ENCODE measurements at regions not wholly inside any gene's neighbourhood (a gene's known extent, or its start where the extent isn't known, plus 50 kb on each side); places are given as distances from the start of the nearest gene placed in this dataset.

DNA sequence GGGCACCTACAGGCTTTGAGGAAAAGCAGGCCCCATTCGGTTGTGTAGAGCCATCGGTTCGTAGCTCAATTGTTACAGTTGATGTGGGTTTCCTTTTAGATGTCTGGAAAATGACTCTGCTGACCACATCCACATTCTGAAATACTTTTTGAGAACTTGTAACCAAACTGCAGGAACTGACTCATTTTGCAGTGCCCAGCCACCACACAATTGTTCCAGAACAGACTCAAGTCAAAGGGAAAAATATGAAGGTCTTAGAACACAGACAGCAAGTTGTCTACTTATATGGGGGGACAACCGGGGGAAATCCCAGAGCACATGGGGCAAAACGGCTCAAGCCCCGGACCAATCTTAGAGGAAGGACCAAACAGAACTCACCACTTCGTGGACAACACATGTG, 557.6 kb upstream of the DIPK2B start:
- Histone ChIP-seq H3K14ac (ENCODE audit: insufficient read depth, low read length) (no peak overlapping the region), H2BK120ac (ENCODE audit: low read depth, low read length, poor library complexity, severe bottlenecking) (no peak overlapping the region), H2AFZ (ENCODE audit: low read length) (no peak overlapping the region), H3T11ph (ENCODE audit: low read length) (no peak overlapping the region), H3K27ac (ENCODE audit: insufficient read length, low read depth, low read length) (no peak overlapping the region), H2AK5ac (ENCODE audit: insufficient read length, low read length) (no peak overlapping the region), H3K79me1 (ENCODE audit: insufficient read depth, low read depth, low read length, poor library complexity, severe bottlenecking) (no peaks in the 10 kb centered on the region), H2BK15ac (ENCODE audit: low read depth, low read length) (no peak overlapping the region), H4K20me1 (ENCODE audit: control insufficient read depth, insufficient read depth, insufficient read length) (no peaks in the 10 kb centered on the region), H3K23me2 (ENCODE audit: insufficient read length, low read depth, low read length, poor library complexity, severe bottlenecking) (no peaks in the 10 kb centered on the region), H4K8ac (replicated peaks; ENCODE audit: insufficient read length, low read depth, low read length) (no peak overlapping the region), H4K91ac (ENCODE audit: insufficient read length, low read depth, low read length) (no peak overlapping the region), H2BK5ac (ENCODE audit: insufficient read length, low read length) (no peak overlapping the region), H2BK12ac (ENCODE audit: insufficient read length, low read depth, low read length) (no peak overlapping the region), H2BK20ac (ENCODE audit: low read depth, low read length, poor library complexity, severe bottlenecking) (no peak overlapping the region), H3K18ac (ENCODE audit: insufficient read length, low read depth, low read length) (no peak overlapping the region), H3K4ac (ENCODE audit: low read depth, low read length) (no peak overlapping the region), H4K5ac (ENCODE audit: insufficient read length, low read depth, low read length) (no peak overlapping the region), H3K4me1 (ENCODE audit: insufficient read depth, low read length) (peaks cover 3% of the 10 kb centered on the region; the same call in 1 of the 2 replicates), H3K79me2 (ENCODE audit: insufficient read depth, low read length) (peaks cover 6% of the 10 kb centered on the region; the same call in 1 of the 2 replicates), H3K4me2 (ENCODE audit: insufficient read depth, insufficient read length, low read length) (no peak overlapping the region), H3K56ac (ENCODE audit: insufficient read length, low read depth, low read length) (no peak overlapping the region), H3K9ac (ENCODE audit: extremely low read depth, insufficient read length, low read length) (no peak overlapping the region), H3K27me3 (ENCODE audit: insufficient read depth, low read length) (no peaks in the 10 kb centered on the region), H3K9me3 (ENCODE audit: control insufficient read depth, low read depth, low read length) (no peaks in the 10 kb centered on the region), H3K23ac (ENCODE audit: insufficient read length, low read depth, low read length) (no peak overlapping the region)
- Mint-ChIP-seq H3K36me3 (ENCODE audit: insufficient read depth in 1 of 3, low read depth in 3 of 3) (peaks cover 6 to 58% (median 33%) of the 10 kb centered on the region in 3 experiments; a peak in 5 of 7 replicates), H3K27ac (0 out of 7 replicates have a peak overlapping the region, but pooled peaks of 1 of the 3 experiments have one; percentile 13), H3K27me3 (ENCODE audit: low read depth) (no peaks in the 10 kb centered on the region; the same call in 1 of the 2 replicates), H3K9me3 (peaks cover 20 to 37% of the 10 kb centered on the region in 2 experiments), H3K4me1 (peaks cover 9 to 11% of the 10 kb centered on the region in 2 experiments; a peak in 3 of 4 replicates), H3K4me3 (no peak overlapping the region)
- no peak for DNase-seq
- TF ChIP-seq, protein P1, sequence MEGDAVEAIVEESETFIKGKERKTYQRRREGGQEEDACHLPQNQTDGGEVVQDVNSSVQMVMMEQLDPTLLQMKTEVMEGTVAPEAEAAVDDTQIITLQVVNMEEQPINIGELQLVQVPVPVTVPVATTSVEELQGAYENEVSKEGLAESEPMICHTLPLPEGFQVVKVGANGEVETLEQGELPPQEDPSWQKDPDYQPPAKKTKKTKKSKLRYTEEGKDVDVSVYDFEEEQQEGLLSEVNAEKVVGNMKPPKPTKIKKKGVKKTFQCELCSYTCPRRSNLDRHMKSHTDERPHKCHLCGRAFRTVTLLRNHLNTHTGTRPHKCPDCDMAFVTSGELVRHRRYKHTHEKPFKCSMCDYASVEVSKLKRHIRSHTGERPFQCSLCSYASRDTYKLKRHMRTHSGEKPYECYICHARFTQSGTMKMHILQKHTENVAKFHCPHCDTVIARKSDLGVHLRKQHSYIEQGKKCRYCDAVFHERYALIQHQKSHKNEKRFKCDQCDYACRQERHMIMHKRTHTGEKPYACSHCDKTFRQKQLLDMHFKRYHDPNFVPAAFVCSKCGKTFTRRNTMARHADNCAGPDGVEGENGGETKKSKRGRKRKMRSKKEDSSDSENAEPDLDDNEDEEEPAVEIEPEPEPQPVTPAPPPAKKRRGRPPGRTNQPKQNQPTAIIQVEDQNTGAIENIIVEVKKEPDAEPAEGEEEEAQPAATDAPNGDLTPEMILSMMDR (conservative IDR thresholded peaks at IDR 0.05) = no peak
- no CpG with 5 or more reads among the region's 7 CpGs for WGBS (ENCODE audit: extremely low coverage, insufficient read length, low lambda C conversion rate)
